ENCODE measurements at regions not wholly inside any gene's neighbourhood (a gene's known extent, or its start where the extent isn't known, plus 50 kb on each side); places are given as distances from the start of the nearest gene placed in this dataset.

DNA sequence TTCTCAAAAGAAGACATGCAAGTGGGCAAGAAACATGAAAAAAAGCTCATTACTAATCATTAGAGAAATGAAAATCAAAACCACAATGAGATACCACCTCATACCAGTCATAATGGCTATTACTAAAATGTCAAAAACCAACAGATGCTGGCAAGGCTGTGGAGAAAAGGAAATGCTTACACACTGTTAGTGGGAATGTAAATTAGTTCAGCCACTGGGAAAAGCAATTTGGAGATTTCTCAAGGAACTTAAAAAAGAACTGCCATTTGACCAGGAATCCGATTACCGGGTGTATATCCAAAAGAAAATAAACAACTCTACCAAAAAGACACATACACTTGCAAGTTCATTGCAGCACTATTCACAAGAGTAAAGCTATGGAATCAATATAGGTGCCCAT, 595.4 kb upstream of the RIOK2 start:
- no peak for ATAC-seq
- no peak overlapping the region for H3K27ac Mint-ChIP-seq
- H3K27me3 Mint-ChIP-seq = no peaks in the 10 kb centered on the region
- no peaks in the 10 kb centered on the region for H3K9me3 ChIP-seq (ENCODE audit: control insufficient read depth, low read length, poor library complexity, severe bottlenecking)
- no peaks in the 10 kb centered on the region for H3K4me1 Mint-ChIP-seq
- no peaks in the 10 kb centered on the region for H3K36me3 Mint-ChIP-seq (ENCODE audit: low read depth)
- H3K4me3 Mint-ChIP-seq = no peak overlapping the region
- no peak for DNase-seq

- Mint-ChIP-seq H3K36me3 (ENCODE audit: low read depth) (no peaks in the 10 kb centered on the region), H3K4me1 (no peaks in the 10 kb centered on the region), H3K27me3 (no peaks in the 10 kb centered on the region), H3K27ac (no peak overlapping the region), H3K4me3 (no peak overlapping the region)
- H3K9me3 ChIP-seq (ENCODE audit: control insufficient read depth, low read length, poor library complexity, severe bottlenecking) = no peaks in the 10 kb centered on the region
- no peak for DNase-seq
- no peak for ATAC-seq
These were observed 605.3 kb upstream of the RIOK2 start for GRCh38 chr5:97788369-97788768.

DNA sequence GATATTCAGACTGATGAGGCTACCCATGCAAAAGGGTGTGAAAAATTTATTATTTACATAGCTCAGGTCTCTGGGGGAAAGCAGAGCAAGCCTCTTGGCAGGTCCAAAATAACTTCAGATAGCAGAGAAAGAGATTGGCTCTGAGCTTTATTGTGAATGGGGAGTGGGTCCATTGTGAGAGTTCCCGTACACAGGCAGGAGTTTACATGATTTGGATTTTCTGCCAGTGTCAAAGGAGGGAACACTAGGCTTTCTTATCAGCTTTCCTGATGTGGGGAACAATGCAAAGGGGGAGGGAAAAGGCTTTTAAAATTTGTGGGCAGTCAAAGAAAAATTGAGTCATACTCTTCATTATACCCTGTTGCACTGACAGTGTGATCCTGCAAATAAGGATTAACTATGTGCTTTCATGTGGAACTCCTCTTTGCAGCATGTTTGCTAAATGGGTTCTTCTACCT, 615.0 kb upstream of the RIOK2 start:
- H3K27ac Mint-ChIP-seq = no peak overlapping the region
- no peaks in the 10 kb centered on the region for H3K4me1 Mint-ChIP-seq
- no peaks in the 10 kb centered on the region for H3K9me3 ChIP-seq (ENCODE audit: control insufficient read depth, low read length, poor library complexity, severe bottlenecking)
- no peak for ATAC-seq
- H3K27me3 Mint-ChIP-seq = no peaks in the 10 kb centered on the region
- no peaks in the 10 kb centered on the region for H3K36me3 Mint-ChIP-seq (ENCODE audit: low read depth)
- H3K4me3 Mint-ChIP-seq = no peak overlapping the region
- no peak for DNase-seq

- no peak for ATAC-seq
- no peak overlapping the region for H3K4me3 Mint-ChIP-seq
- no peak overlapping the region for H3K27ac Mint-ChIP-seq
These were observed 618.4 kb upstream of the RIOK2 start for GRCh38 chr5:97801461-97801860.

GRCh38 chr5:97820138-97820537, 637.1 kb upstream of the RIOK2 start:
- no peaks in the 10 kb centered on the region for H3K27me3 Mint-ChIP-seq
- no peak overlapping the region for H3K27ac Mint-ChIP-seq
- no peaks in the 10 kb centered on the region for H3K36me3 Mint-ChIP-seq (ENCODE audit: low read depth)
- H3K4me3 Mint-ChIP-seq = no peak overlapping the region
- no peaks in the 10 kb centered on the region for H3K4me1 Mint-ChIP-seq
- ATAC-seq (no peak), DNase-seq (no peak)
- peaks cover 4% of the 10 kb centered on the region for H3K9me3 ChIP-seq (ENCODE audit: control insufficient read depth, low read length, poor library complexity, severe bottlenecking)

More at GRCh38 chr5:97801461-97801860, 618.4 kb upstream of the RIOK2 start:
- Mint-ChIP-seq H3K4me1 (no peaks in the 10 kb centered on the region), H3K36me3 (ENCODE audit: low read depth) (no peaks in the 10 kb centered on the region), H3K27me3 (no peaks in the 10 kb centered on the region)
- DNase-seq = no peak
- no peaks in the 10 kb centered on the region for H3K9me3 ChIP-seq (ENCODE audit: control insufficient read depth, low read length, poor library complexity, severe bottlenecking)

GRCh38 chr5:97832645-97833296, 649.7 kb upstream of the RIOK2 start:
- H3K9me3 ChIP-seq (ENCODE audit: control insufficient read depth, low read length, poor library complexity, severe bottlenecking) = peaks cover 2% of the 10 kb centered on the region
- Mint-ChIP-seq H3K27me3 (no peaks in the 10 kb centered on the region), H3K4me3 (no peak overlapping the region), H3K36me3 (ENCODE audit: low read depth) (no peaks in the 10 kb centered on the region), H3K27ac (no peak overlapping the region), H3K4me1 (no peaks in the 10 kb centered on the region)
- ATAC-seq (no peak), DNase-seq (no peak)

- ATAC-seq (no peak), DNase-seq (no peak)
- peaks cover 2% of the 10 kb centered on the region for H3K9me3 ChIP-seq (ENCODE audit: control insufficient read depth, low read length, poor library complexity, severe bottlenecking)
- H3K36me3 Mint-ChIP-seq (ENCODE audit: low read depth) = no peaks in the 10 kb centered on the region
- no peaks in the 10 kb centered on the region for H3K4me1 Mint-ChIP-seq
- no peak overlapping the region for H3K27ac Mint-ChIP-seq
- H3K27me3 Mint-ChIP-seq = no peaks in the 10 kb centered on the region
- no peak overlapping the region for H3K4me3 Mint-ChIP-seq
These were observed 651.5 kb upstream of the RIOK2 start for GRCh38 chr5:97834561-97834960.

- H3K36me3 Mint-ChIP-seq (ENCODE audit: low read depth) = no peaks in the 10 kb centered on the region
- H3K9me3 ChIP-seq (ENCODE audit: control insufficient read depth, low read length, poor library complexity, severe bottlenecking) = peaks cover 2% of the 10 kb centered on the region
- H3K4me1 Mint-ChIP-seq = no peaks in the 10 kb centered on the region
- DNase-seq (no peak), ATAC-seq (no peak)
- no peak overlapping the region for H3K27ac Mint-ChIP-seq
- no peak overlapping the region for H3K4me3 Mint-ChIP-seq
- H3K27me3 Mint-ChIP-seq = no peaks in the 10 kb centered on the region
These were observed 652.1 kb upstream of the RIOK2 start for GRCh38 chr5:97835112-97835511.

DNA sequence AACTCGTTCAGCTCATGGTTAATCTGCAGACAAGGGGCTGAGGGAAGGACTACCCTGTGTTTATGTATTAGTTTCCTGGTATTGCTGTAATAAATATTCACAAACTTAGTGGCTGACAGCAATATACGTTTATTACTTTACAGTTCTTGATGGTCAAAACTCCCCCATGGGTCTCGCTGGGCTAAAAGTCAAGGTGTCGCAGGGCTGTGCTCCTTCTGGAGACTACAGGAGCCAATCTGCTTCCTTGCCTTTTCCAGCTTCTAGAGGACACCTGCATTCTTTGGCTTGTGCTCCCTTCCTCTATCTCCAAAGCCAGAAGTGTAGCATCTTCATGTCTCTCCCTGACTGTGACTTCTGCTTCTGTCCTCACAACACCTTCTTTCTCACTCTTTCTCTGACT, 653.8 kb upstream of the RIOK2 start:
- peaks cover 2% of the 10 kb centered on the region for H3K9me3 ChIP-seq (ENCODE audit: control insufficient read depth, low read length, poor library complexity, severe bottlenecking)
- ATAC-seq (no peak), DNase-seq (no peak)
- Mint-ChIP-seq H3K4me3 (no peak overlapping the region), H3K4me1 (no peaks in the 10 kb centered on the region), H3K36me3 (ENCODE audit: low read depth) (no peaks in the 10 kb centered on the region), H3K27ac (no peak overlapping the region), H3K27me3 (no peaks in the 10 kb centered on the region)

DNA sequence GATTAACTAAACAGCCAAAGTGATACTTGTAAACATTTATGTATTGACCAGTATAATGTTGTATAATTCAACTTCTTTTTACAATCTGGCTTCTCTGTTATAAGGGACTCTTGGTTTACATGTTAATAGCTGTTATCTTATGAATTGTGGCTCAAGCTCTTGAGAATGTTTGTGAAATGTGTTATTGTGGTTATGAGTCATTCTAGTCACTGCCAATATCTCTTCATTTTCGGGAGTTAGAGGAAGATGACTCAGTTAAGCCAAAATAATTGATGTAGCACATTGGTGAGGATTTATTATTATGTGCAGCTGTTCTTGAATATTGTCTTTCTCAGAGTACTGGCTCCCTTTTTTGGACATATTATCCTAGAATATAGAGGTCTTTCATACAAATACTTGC, 655.2 kb upstream of the RIOK2 start:
- H3K9me3 ChIP-seq (ENCODE audit: control insufficient read depth, low read length, poor library complexity, severe bottlenecking) = no peaks in the 10 kb centered on the region
- no peak for DNase-seq
- ATAC-seq = no peak
- Mint-ChIP-seq H3K36me3 (ENCODE audit: low read depth) (no peaks in the 10 kb centered on the region), H3K27ac (no peak overlapping the region), H3K27me3 (no peaks in the 10 kb centered on the region), H3K4me1 (no peaks in the 10 kb centered on the region), H3K4me3 (no peak overlapping the region)

DNA sequence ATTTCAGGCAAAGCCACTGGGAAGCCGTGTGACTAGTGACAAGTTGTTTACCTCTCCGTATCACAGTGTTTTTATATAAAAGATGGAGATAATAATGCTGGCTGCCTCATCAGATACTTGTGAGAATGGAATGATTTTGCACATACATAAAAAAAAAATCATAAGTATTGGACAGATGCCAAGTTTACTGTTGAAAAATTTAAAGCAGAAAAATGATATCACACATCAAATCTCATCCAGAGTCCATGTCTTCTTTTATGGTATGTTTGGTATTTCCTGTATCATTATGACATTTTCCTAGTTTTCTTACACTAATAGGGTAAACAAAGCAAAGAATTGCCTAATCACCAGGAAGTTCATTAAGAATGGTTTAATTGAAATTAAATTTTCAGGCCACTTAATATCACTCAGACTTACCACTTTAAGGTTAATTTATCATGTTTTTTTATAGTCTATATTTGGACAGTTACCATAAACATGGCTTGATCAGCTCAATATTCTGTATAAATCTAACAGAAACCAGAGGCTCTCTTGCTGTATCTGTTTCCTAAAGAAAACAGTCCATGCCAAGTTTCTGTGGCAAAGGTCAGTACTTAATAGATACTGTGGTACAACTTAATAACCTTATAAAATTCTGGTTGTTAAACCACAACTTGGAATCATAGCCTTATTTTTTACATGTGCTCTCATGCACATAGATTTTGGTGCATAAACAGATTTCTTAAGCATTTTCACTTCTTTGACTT, 656.5 kb upstream of the RIOK2 start:
- Mint-ChIP-seq H3K4me1 (no peaks in the 10 kb centered on the region), H3K27me3 (no peaks in the 10 kb centered on the region), H3K36me3 (ENCODE audit: low read depth) (no peaks in the 10 kb centered on the region), H3K27ac (no peak overlapping the region), H3K4me3 (no peak overlapping the region)
- ATAC-seq (no peak), DNase-seq (no peak)
- no peaks in the 10 kb centered on the region for H3K9me3 ChIP-seq (ENCODE audit: control insufficient read depth, low read length, poor library complexity, severe bottlenecking)

- Mint-ChIP-seq H3K4me3 (no peak overlapping the region), H3K27me3 (no peaks in the 10 kb centered on the region), H3K27ac (no peak overlapping the region), H3K36me3 (ENCODE audit: low read depth) (no peaks in the 10 kb centered on the region), H3K4me1 (no peaks in the 10 kb centered on the region)
- no peak for DNase-seq
- no peaks in the 10 kb centered on the region for H3K9me3 ChIP-seq (ENCODE audit: control insufficient read depth, low read length, poor library complexity, severe bottlenecking)
- no peak for ATAC-seq
These were observed 657.6 kb upstream of the RIOK2 start for GRCh38 chr5:97840643-97841042.

DNA sequence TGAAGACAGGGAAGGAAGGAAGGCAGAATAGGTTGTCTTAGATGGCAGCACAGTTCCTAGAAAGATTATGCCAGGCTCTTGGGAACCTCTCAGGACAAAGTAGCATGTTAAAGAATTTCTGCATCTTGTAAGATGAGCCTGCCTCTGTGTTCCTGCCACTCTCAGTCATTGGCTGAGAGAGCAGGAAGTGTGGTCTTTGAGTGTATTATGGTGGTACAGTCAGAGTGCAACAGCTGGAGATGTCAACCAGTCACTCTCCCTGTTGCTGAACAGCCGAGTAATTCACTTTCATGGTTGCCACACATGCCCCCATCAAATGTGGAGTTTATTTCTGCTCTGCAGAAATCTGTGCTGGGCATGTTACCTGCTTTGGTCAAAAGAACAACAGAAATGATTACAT, 659.6 kb upstream of the RIOK2 start:
- Mint-ChIP-seq H3K27ac (no peak overlapping the region), H3K4me3 (no peak overlapping the region), H3K36me3 (ENCODE audit: low read depth) (no peaks in the 10 kb centered on the region), H3K4me1 (no peaks in the 10 kb centered on the region), H3K27me3 (no peaks in the 10 kb centered on the region)
- DNase-seq (no peak), ATAC-seq (no peak)
- H3K9me3 ChIP-seq (ENCODE audit: control insufficient read depth, low read length, poor library complexity, severe bottlenecking) = no peaks in the 10 kb centered on the region

DNA sequence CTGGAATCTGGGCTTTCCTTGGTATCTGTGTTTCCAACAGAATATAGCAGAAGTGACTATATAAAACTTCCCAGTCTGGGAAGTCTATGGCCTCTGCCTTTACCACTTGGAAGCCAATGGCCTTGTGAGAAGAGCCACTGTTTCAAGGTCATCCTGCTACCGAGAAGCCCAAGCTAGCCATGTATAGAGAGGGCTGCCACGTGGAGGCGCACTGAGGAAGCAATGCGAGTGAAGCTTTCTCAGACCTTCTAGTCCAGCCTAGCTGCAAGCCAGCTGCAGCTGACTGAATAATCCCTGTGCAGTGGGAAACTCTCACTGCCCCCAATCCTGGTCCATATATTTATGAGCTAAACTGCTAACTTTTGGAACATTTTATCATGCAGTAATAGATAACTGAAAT, 661.8 kb upstream of the RIOK2 start:
- Mint-ChIP-seq H3K36me3 (ENCODE audit: low read depth) (no peaks in the 10 kb centered on the region), H3K27me3 (no peaks in the 10 kb centered on the region), H3K4me1 (no peaks in the 10 kb centered on the region), H3K4me3 (no peak overlapping the region), H3K27ac (no peak overlapping the region)
- ATAC-seq (no peak), DNase-seq (no peak)
- H3K9me3 ChIP-seq (ENCODE audit: control insufficient read depth, low read length, poor library complexity, severe bottlenecking) = no peaks in the 10 kb centered on the region
